Anterior cingulate cortex (tissue), 58 donors: ENCODE measurements at regions not wholly inside any gene's neighbourhood (a gene's known extent, or its start where the extent isn't known, plus 50 kb on each side); places are given as distances from the start of the nearest gene placed in this dataset.

ENCODE experiments used
- DNase-seq, 58 donors: peaks; one replicate each; lab custom pipeline; 2025; lab: John Stamatoyannopoulos, UW

GRCh38 chr4:155523358-155523757 lies 143.3 kb upstream of the GUCY1A1 start:
- DNase-seq: no peak

GRCh38 chr4:155522201-155522600 lies 144.4 kb upstream of the GUCY1A1 start:
- DNase-seq: no peak

GRCh38 chr4:155521382-155521781 lies 144.6 kb upstream of the MAP9 start:
- no peak for DNase-seq

GRCh38 chr4:155515444-155516075 lies 138.8 kb upstream of the MAP9 start:
- no peak for DNase-seq

GRCh38 chr4:155514628-155515027 lies 137.9 kb upstream of the MAP9 start:
- DNase-seq: no peak

GRCh38 chr4:155512817-155513216 lies 136.1 kb upstream of the MAP9 start:
- no peak for DNase-seq

- DNase-seq: no peak
These were observed 135.3 kb upstream of the MAP9 start for GRCh38 chr4:155512046-155512445.

- no peak for DNase-seq
These were observed 134.0 kb upstream of the MAP9 start for GRCh38 chr4:155510771-155511170.

GRCh38 chr4:155509555-155509954 lies 132.8 kb upstream of the MAP9 start:
- DNase-seq: no peak

GRCh38 chr4:155506745-155507144 lies 130.0 kb upstream of the MAP9 start:
- DNase-seq: no peak

- DNase-seq: no peak
These were observed 128.6 kb upstream of the MAP9 start for GRCh38 chr4:155505321-155505720.

GRCh38 chr4:155497306-155497705 lies 120.5 kb upstream of the MAP9 start:
- DNase-seq: no peak

- no peak for DNase-seq
These were observed 119.5 kb upstream of the MAP9 start for GRCh38 chr4:155496294-155496626.

- DNase-seq: no peak
These were observed 119.0 kb upstream of the MAP9 start for GRCh38 chr4:155495572-155496293.

- no peak for DNase-seq
These were observed 117.4 kb upstream of the MAP9 start for GRCh38 chr4:155494037-155494718.

- no peak for DNase-seq
These were observed 114.8 kb upstream of the MAP9 start for GRCh38 chr4:155491336-155492120.

- DNase-seq: no peak
These were observed 112.5 kb upstream of the MAP9 start for GRCh38 chr4:155489271-155489670.

GRCh38 chr4:155488691-155489090 lies 111.9 kb upstream of the MAP9 start:
- no peak for DNase-seq

- no peak for DNase-seq
These were observed 110.4 kb upstream of the MAP9 start for GRCh38 chr4:155487210-155487609.

GRCh38 chr4:155481150-155481549 lies 104.4 kb upstream of the MAP9 start:
- no peak for DNase-seq

GRCh38 chr4:155479835-155480234 lies 103.1 kb upstream of the MAP9 start:
- DNase-seq: no peak
